ENCODE measurements at regions not wholly inside any gene's neighbourhood (a gene's known extent, or its start where the extent isn't known, plus 50 kb on each side); places are given as distances from the start of the nearest gene placed in this dataset.

DNA sequence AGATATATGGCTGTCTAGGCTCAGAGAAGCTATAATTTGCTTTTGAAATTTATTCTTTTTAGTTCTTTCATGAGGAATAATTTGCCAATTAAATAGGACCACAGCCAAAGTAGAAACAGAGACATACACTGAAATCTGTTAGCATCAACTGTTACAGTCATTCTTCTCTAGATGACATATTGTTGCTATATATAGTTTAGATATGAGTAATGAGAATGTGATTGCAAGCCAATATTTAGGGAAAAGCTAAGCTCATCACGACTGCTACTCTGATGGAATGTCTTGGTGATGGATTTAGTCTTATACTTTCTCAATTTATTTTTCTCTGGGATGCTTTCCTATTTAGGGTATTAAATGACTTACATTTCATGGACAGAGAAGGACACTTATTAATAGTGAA, 259.1 kb downstream of the LNPK start:
- TF ChIP-seq, protein P1, sequence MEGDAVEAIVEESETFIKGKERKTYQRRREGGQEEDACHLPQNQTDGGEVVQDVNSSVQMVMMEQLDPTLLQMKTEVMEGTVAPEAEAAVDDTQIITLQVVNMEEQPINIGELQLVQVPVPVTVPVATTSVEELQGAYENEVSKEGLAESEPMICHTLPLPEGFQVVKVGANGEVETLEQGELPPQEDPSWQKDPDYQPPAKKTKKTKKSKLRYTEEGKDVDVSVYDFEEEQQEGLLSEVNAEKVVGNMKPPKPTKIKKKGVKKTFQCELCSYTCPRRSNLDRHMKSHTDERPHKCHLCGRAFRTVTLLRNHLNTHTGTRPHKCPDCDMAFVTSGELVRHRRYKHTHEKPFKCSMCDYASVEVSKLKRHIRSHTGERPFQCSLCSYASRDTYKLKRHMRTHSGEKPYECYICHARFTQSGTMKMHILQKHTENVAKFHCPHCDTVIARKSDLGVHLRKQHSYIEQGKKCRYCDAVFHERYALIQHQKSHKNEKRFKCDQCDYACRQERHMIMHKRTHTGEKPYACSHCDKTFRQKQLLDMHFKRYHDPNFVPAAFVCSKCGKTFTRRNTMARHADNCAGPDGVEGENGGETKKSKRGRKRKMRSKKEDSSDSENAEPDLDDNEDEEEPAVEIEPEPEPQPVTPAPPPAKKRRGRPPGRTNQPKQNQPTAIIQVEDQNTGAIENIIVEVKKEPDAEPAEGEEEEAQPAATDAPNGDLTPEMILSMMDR (conservative IDR thresholded peaks at IDR 0.05): no peak
- no peak for TF ChIP-seq ZFX (IDR thresholded peaks at IDR 0.05)

DNA sequence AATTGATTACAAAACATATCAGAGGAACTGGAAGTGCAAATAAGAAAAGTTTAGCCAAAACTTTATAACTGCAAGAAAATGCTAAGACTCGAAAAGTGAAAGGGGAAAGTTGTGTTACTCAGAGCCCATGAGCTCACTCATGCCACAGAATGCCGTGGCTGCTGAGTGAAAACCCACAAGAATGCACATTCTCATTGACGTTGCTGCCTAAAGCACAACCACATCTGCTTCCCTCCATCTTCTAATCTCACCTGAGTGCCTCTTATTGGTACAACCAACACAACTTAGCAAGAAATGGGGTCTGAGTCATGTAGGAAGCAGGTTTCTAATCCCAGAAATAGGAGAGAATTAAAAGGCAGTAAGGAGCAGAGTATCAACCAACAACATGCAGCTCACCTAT, 259.7 kb downstream of the LNPK start:
- no peak overlapping the region for H3K27ac ChIP-seq
- TF ChIP-seq, protein P1 (conservative IDR thresholded peaks at IDR 0.05): no peak
- no peak for TF ChIP-seq ZFX (IDR thresholded peaks at IDR 0.05)

More for the DNA sequence above, 259.1 kb downstream of the LNPK start:
- H3K27ac ChIP-seq: no peak overlapping the region

DNA sequence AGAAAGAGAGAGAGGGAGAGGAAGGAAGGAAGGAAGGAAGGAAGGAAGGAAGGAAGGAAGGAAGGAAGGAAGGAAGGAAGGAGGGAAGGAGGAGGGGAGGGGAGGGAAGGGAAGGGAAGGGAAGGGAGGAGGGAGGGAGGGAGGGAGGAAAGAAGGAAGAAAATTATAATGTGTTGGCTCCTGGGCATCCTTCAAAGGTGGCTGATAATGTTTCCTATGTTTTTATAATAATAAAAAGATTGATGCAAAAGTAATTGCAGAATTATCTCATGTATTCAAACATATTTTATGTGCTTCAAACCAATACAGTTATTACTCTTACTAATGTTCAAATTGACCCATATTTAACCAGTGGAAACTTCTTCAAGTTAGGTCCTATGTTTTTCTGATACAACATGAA, 260.9 kb downstream of the LNPK start:
- no peak overlapping the region for H3K27ac ChIP-seq
- TF ChIP-seq, protein P1 (conservative IDR thresholded peaks at IDR 0.05): no peak
- TF ChIP-seq ZFX (IDR thresholded peaks at IDR 0.05): no peak

DNA sequence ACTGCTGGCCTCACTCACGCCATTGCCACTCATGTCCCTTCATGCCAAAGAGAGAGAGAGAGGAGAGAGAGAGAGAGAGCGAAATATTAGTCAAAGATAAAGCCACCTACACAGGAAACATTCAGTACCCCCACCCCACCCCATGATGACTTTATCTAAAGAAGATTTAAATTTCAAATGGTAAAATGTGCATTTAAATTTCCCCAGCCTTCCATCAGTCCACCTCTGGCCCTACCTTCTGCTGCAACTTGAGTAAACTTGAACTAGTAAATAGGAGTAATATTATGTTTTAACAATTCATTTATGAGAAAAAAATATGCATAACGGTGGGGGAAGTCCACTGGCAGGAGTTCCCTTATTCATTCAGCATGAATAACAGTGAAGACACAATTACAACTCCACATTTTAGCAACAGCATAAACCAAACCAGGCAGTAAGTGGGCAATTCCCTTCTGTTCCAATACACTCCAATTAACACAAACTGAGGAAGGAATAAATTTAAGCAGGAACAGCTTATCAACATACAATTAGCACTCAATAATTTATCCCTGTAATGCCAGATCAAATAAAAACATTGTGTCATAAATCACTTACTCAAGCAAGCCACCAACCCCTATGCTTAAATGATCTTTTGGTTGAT, 264.2 kb downstream of the LNPK start:
- TF ChIP-seq ZFX (IDR thresholded peaks at IDR 0.05): no peak
- TF ChIP-seq, protein P1 (conservative IDR thresholded peaks at IDR 0.05): no peak
- H3K27ac ChIP-seq: no peak overlapping the region

DNA sequence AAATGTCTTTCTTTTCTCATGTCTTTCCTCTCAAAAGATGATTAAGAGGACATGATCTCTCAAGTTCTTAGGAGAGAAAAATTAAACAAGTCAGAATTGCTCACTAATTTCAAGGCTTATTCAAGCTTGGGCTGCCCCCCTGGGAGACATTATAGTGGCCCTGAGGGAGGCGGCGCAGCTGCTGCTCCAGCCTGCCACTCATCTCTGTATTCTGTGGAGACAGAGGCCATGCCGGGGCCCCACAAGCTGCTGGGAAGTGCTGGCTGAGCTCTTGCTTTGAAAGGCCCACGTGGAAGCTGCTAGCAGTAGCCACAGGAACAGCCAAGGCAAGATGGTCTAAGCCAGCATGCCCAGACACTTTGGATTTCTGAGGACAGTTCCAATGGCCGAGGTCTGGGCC, 267.4 kb downstream of the LNPK start:
- H3K27ac ChIP-seq: no peak overlapping the region
- TF ChIP-seq ZFX (IDR thresholded peaks at IDR 0.05): no peak
- TF ChIP-seq, protein P1 (conservative IDR thresholded peaks at IDR 0.05): no peak

DNA sequence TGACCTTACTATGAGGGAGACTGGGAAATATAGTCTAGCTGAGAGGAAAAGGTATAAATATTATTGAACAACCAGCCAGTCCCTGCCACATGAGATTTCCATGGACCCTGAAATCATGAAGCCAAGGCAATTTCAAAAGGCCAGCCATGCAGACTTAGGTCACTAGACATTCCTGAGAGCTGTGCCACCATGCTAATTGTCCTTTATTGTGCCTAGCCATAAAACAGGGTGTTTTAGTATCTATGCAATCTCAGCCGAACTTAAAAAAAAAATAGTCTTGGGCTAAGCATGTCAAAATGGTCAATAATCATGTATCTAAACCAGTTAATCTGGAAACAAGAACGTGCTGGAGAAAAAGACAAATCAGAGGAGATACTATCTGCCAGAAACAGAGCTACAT, 269.5 kb downstream of the LNPK start:
- H3K27ac ChIP-seq: no peak overlapping the region
- TF ChIP-seq, protein P1 (conservative IDR thresholded peaks at IDR 0.05): no peak
- no peak for TF ChIP-seq ZFX (IDR thresholded peaks at IDR 0.05)

DNA sequence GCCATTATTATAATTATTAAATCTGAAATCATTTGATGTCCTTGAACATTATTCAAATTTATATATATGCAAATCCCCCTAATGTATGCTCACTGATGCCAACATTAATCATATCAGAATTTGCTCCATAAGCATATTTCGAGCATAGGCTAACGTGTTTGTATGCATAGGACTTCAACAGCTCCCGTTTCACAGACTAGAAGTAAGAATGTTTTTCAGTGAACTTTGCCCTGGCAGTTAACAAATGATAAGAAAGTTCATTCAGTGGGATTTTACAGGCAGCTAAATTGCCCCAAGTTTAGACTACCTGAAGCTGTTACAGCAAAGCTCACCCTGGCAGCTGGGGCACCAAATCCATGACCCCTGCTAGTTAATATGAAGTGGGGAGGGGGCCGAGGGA, 272.0 kb downstream of the LNPK start:
- TF ChIP-seq, protein P1 (conservative IDR thresholded peaks at IDR 0.05): no peak
- no peak for TF ChIP-seq ZFX (IDR thresholded peaks at IDR 0.05)
- H3K27ac ChIP-seq: no peak overlapping the region

All from C4-2B (cell line).